Mesodermal cell (in vitro differentiated cells): ENCODE measurements at regions not wholly inside any gene's neighbourhood (a gene's known extent, or its start where the extent isn't known, plus 50 kb on each side); places are given as distances from the start of the nearest gene placed in this dataset.
"Not testable (repeated sequence)": the region's sequence is repeated elsewhere in the genome, so short reads cannot be mapped to it uniquely, and the experiment has no call there.

Source experiments
- H3K27ac ChIP-seq: 2 replicates; pipeline ENCODE4 v1.7.0; 2013; ENCODE audit warnings: mild to moderate bottlenecking, low read depth, low read length, moderate library complexity; ENCODE audit not compliant: severe bottlenecking
- H3K36me3 ChIP-seq: 2 replicates; pipeline ENCODE4 v1.7.1; 2013; ENCODE audit warnings: mild to moderate bottlenecking, low read length, moderate library complexity; ENCODE audit not compliant: control insufficient read depth, insufficient read depth
- H3K4me1 ChIP-seq: one replicate; pipeline ENCODE4 v1.7.1; 2013; ENCODE audit warnings: mild to moderate bottlenecking, low read length; ENCODE audit not compliant: insufficient read depth, control insufficient read depth, poor library complexity, severe bottlenecking
- H3K4me3 ChIP-seq: 2 replicates; pipeline ENCODE4 v1.7.0; 2013; ENCODE audit warnings: low read length, control low read depth, mild to moderate bottlenecking; ENCODE audit not compliant: insufficient read depth, poor library complexity, severe bottlenecking; ENCODE audit errors: extremely low read depth
- H3K9me3 ChIP-seq: 2 replicates; pipeline ENCODE4 v1.7.1; 2013; ENCODE audit warnings: mild to moderate bottlenecking, low read length, moderate library complexity; ENCODE audit not compliant: control insufficient read depth
- WGBS, 2 experiments: methylation state at CpG; one replicate each; pipeline ENCODE4 v1.1.5; 2013; ENCODE audit warnings: missing lambda C conversion rate in 2 of 2; ENCODE audit not compliant: insufficient coverage in 2 of 2; 5-methylcytosine and 5-hydroxymethylcytosine counted together

DNA sequence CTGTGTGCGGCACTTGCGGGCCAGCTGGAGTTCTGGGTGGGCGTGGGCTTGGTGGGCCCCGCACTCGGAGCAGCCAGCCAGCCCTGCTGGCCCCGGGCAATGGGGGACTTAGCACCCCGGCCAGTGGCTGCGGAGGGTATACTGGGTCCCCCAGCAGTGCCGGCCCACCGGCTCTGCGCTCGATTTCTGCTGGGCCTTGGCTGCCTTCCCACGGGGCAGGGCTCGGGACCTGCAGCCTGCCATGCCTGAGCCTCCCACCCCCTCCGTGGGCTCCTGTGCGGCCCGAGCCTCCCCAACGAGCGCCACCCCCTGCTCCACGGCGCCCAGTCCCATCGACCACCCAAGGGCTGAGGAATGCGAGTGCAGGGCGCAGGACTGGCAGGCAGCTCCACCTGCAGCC, 96.1 kb upstream of the MYRIP start:
- not testable (repeated sequence) for H3K4me1 ChIP-seq, H3K27ac ChIP-seq
- WGBS, 2 experiments, result 96 to 97% methylated on average over 5 to 20 of the region's 24 CpGs

DNA sequence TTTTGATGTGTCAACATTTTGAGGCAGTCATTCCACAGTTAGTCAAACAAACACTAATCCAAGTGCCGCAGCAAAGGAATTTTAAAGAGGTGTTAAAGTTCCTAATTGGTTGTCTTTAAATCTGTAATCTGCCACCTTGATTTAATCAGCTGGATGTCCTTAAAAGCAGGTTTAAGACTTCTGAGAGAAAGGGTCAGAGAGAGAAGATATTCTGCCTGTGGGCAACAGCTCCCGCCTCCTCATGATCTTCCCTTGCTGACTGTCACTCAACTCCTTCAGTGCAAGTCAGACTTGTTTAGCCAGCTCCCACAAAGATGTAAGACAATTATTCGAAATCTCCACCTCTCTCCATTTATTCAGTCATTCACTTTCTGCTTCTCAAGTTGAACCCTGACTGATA, 92.6 kb upstream of the MYRIP start:
- Histone ChIP-seq H3K27ac (no peak overlapping the region), H3K4me3 (no peak overlapping the region), H3K4me1 (peaks cover 3% of the 10 kb centered on the region), H3K36me3 (no peaks in the 10 kb centered on the region), H3K9me3 (no peaks in the 10 kb centered on the region)
- 50 to 75% methylated on average over 1 to 2 of the region's 3 CpGs for whole genome bisulfite sequencing, 2 experiments

More for the DNA sequence above, 96.1 kb upstream of the MYRIP start:
- not testable (repeated sequence) for H3K9me3 ChIP-seq, H3K36me3 ChIP-seq, H3K4me3 ChIP-seq

- Histone ChIP-seq H3K36me3 (no peaks in the 10 kb centered on the region), H3K4me3 (no peak overlapping the region), H3K4me1 (peaks cover 3% of the 10 kb centered on the region), H3K9me3 (no peaks in the 10 kb centered on the region), H3K27ac (peak overlapping the region; percentile 66)
- WGBS, 2 experiments, result 89 to 93% methylated on average over 2 to 5 of the region's 7 CpGs
These were observed 90.5 kb upstream of the MYRIP start for GRCh38 chr3:39718674-39719595.

GRCh38 chr3:39721076-39721475, 88.3 kb upstream of the MYRIP start:
- Histone ChIP-seq H3K36me3 (no peaks in the 10 kb centered on the region), H3K4me1 (peaks cover 3% of the 10 kb centered on the region), H3K27ac (no peak overlapping the region), H3K4me3 (no peak overlapping the region), H3K9me3 (no peaks in the 10 kb centered on the region)
- no CpG with 5 or more reads among the region's 1 CpG for WGBS, 2 experiments

- no peak overlapping the region for H3K27ac ChIP-seq
- WGBS, 2 experiments, result no CpG with 5 or more reads among the region's 1 CpG
- H3K4me3 ChIP-seq, result no peak overlapping the region
- H3K9me3 ChIP-seq, result no peaks in the 10 kb centered on the region
- no peaks in the 10 kb centered on the region for H3K36me3 ChIP-seq
- H3K4me1 ChIP-seq, result no peaks in the 10 kb centered on the region
These were observed 85.1 kb upstream of the MYRIP start for GRCh38 chr3:39724233-39724846.

DNA sequence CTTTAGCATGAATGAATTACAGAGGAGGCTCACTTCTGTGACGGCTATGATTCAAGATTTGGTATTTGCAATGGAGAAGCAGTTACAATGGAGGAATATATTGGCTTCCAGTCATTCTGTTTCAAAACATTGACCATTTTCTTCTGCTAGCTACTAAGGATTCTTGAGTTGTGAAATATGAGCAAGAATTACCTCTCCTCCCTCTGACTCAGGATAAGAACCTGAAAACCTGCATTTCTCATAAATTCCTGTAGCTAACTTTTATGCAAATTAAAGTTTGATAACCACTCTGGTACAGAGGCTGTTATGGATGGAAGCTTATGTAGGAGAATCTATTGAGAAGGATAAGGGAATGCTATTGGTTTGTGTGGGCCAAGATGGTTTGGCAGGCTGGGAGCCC, 84.1 kb upstream of the MYRIP start:
- H3K27ac ChIP-seq, result no peak overlapping the region
- H3K9me3 ChIP-seq, result no peaks in the 10 kb centered on the region
- H3K36me3 ChIP-seq, result no peaks in the 10 kb centered on the region
- no CpG with 5 or more reads among the region's 1 CpG for WGBS, 2 experiments
- H3K4me3 ChIP-seq, result no peak overlapping the region
- no peaks in the 10 kb centered on the region for H3K4me1 ChIP-seq

DNA sequence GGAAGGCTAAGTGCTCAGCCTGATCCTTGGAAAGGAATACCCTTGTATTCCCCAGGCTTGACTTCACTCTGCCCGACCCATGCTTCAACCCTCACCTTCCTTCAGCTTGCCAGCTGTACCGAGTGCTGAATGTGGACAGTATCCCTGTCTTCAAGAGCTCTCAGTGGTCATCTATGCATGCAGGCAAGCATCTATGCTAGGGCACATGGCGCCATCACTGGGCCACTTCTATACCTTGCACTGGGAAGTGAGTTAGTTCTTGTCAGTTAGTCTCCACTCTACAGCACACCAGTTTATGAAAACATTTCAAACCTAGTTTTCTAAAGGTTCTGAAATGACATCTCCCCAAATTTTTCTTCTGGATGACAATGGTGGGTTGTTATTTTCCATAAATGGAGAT, 82.0 kb upstream of the MYRIP start:
- no peaks in the 10 kb centered on the region for H3K4me1 ChIP-seq
- H3K36me3 ChIP-seq, result no peaks in the 10 kb centered on the region
- 50 to 92% methylated on average over 2 of the region's 3 CpGs for WGBS, 2 experiments
- H3K9me3 ChIP-seq, result no peaks in the 10 kb centered on the region
- no peak overlapping the region for H3K4me3 ChIP-seq
- no peak overlapping the region for H3K27ac ChIP-seq

- Histone ChIP-seq H3K27ac (no peak overlapping the region), H3K4me3 (no peak overlapping the region), H3K36me3 (no peaks in the 10 kb centered on the region), H3K9me3 (no peaks in the 10 kb centered on the region), H3K4me1 (no peaks in the 10 kb centered on the region)
- WGBS, 2 experiments, result no CpG with 5 or more reads among the region's 3 CpGs
These were observed 75.6 kb upstream of the MYRIP start for GRCh38 chr3:39733804-39734203.

DNA sequence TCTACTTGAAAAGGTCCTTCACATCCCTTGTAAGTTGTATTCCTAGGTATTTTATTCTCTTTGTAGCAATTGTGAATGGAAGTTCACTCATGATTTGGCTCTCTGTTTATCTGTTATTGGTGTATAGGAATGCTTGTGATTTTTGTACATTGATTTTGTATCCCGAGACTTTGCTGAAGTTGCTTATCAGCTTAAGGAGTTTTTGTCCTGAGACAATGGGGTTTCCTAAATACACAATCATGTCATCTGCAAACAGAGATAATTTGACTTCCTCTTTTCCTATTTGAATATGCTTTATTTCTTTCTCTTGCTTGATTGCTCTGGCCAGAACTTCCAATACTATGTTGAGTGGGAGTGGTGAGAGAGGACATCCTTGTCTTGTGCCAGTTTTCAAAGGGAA, 69.8 kb upstream of the MYRIP start:
- WGBS, 2 experiments, result no CpG with 5 or more reads among the region's 1 CpG
- not testable (repeated sequence) for H3K4me1 ChIP-seq, H3K9me3 ChIP-seq, H3K4me3 ChIP-seq, H3K36me3 ChIP-seq, H3K27ac ChIP-seq

GRCh38 chr3:39744746-39745145, 64.7 kb upstream of the MYRIP start:
- no peak overlapping the region for H3K27ac ChIP-seq
- no peaks in the 10 kb centered on the region for H3K4me1 ChIP-seq
- peaks cover 6% of the 10 kb centered on the region for H3K9me3 ChIP-seq
- WGBS, 2 experiments, result no CpG with 5 or more reads among the region's 3 CpGs
- no peaks in the 10 kb centered on the region for H3K36me3 ChIP-seq
- H3K4me3 ChIP-seq, result no peak overlapping the region

- Histone ChIP-seq H3K27ac (no peak overlapping the region), H3K4me1 (peaks cover 13% of the 10 kb centered on the region), H3K36me3 (no peaks in the 10 kb centered on the region), H3K4me3 (no peak overlapping the region), H3K9me3 (no peaks in the 10 kb centered on the region)
- no CpG with 5 or more reads among the region's 1 CpG for WGBS, 2 experiments
These were observed 61.4 kb upstream of the MYRIP start for GRCh38 chr3:39748002-39748401.
